RWPE2 (cell line): ENCODE measurements at regions not wholly inside any gene's neighbourhood (a gene's known extent, or its start where the extent isn't known, plus 50 kb on each side); places are given as distances from the start of the nearest gene placed in this dataset.

Experiments
- ATAC-seq: fragments of 200-7000 bp; cut with Tn5 transposase; 3 replicates; pipeline ENCODE4 v1.9.1; 2021; ENCODE audit warnings: low read depth
- DNase-seq: peaks from one replicate; pipeline ENCODE4 v3.0.0-alpha.2; 2020; ENCODE audit warnings: low spot score
- H3K27ac ChIP-seq: fragments of 450-650 bp; 2 replicates; pipeline ENCODE4 v1.5.1; 2017; ENCODE audit warnings: mild to moderate bottlenecking; ENCODE audit not compliant: poor library complexity, severe bottlenecking
- H3K27me3 ChIP-seq: fragments of 250-450 bp; sonication (Bioruptor Pico); 2 replicates; pipeline ENCODE4 v1.5.1; 2021; ENCODE audit warnings: mild to moderate bottlenecking, moderate library complexity; ENCODE audit not compliant: insufficient read depth, poor library complexity, severe bottlenecking
- H3K36me3 ChIP-seq: fragments of 250-450 bp; sonication (Bioruptor Pico); 2 replicates; pipeline ENCODE4 v1.5.1; 2020; ENCODE audit warnings: low read depth, mild to moderate bottlenecking, moderate library complexity
- H3K4me1 ChIP-seq: fragments of 250-450 bp; sonication (Bioruptor Pico); 2 replicates; pipeline ENCODE4 v1.5.1; 2021; ENCODE audit warnings: mild to moderate bottlenecking, moderate library complexity; ENCODE audit not compliant: insufficient read depth, poor library complexity, severe bottlenecking
- H3K4me3 ChIP-seq: fragments of 250-450 bp; sonication (Bioruptor Pico); 2 replicates; pipeline ENCODE4 v1.5.1; 2021; ENCODE audit warnings: mild to moderate bottlenecking, moderate library complexity; ENCODE audit not compliant: severe bottlenecking
- H3K9me3 ChIP-seq: fragments of 250-450 bp; sonication (Bioruptor Pico); 2 replicates; pipeline ENCODE4 v1.5.1; 2021; ENCODE audit warnings: mild to moderate bottlenecking, moderate library complexity; ENCODE audit not compliant: severe bottlenecking
- CTCF ChIP-seq: fragments of 450-650 bp; IDR thresholded peaks from one replicate; pipeline ENCODE4 v1.5.1; 2017; ENCODE audit warnings: mild to moderate bottlenecking, moderate library complexity; ENCODE audit not compliant: poor library complexity, severe bottlenecking

- ATAC-seq (no peak), DNase-seq (no peak)
- H3K27ac ChIP-seq: no peak overlapping the region
- no peaks in the 10 kb centered on the region for H3K4me1 ChIP-seq
- no peaks in the 10 kb centered on the region for H3K27me3 ChIP-seq
- H3K9me3 ChIP-seq: no peaks in the 10 kb centered on the region
- TF ChIP-seq CTCF: no peak
- H3K4me3 ChIP-seq: no peak overlapping the region
- H3K36me3 ChIP-seq: no peaks in the 10 kb centered on the region
Measured at GRCh38 chr13:37418490-37418889, 180.1 kb downstream of the POSTN start.

- H3K36me3 ChIP-seq: no peaks in the 10 kb centered on the region
- H3K4me3 ChIP-seq: no peak overlapping the region
- H3K9me3 ChIP-seq: no peaks in the 10 kb centered on the region
- no peaks in the 10 kb centered on the region for H3K4me1 ChIP-seq
- DNase-seq (no peak), ATAC-seq (peak; percentile 33; the same call in 2 of the 3 replicates)
- H3K27me3 ChIP-seq: no peaks in the 10 kb centered on the region
- no peak for TF ChIP-seq CTCF
- no peak overlapping the region for H3K27ac ChIP-seq
Measured at GRCh38 chr13:37417060-37417441, 181.5 kb downstream of the POSTN start.

- Histone ChIP-seq H3K27me3 (no peaks in the 10 kb centered on the region), H3K27ac (no peak overlapping the region), H3K4me3 (no peak overlapping the region), H3K36me3 (no peaks in the 10 kb centered on the region), H3K4me1 (no peaks in the 10 kb centered on the region), H3K9me3 (no peaks in the 10 kb centered on the region)
- DNase-seq (no peak), ATAC-seq (no peak)
- TF ChIP-seq CTCF: no peak
Measured at GRCh38 chr13:37416291-37417059, 182.1 kb downstream of the POSTN start.

- Histone ChIP-seq H3K36me3 (no peaks in the 10 kb centered on the region), H3K27ac (no peak overlapping the region), H3K27me3 (no peaks in the 10 kb centered on the region), H3K4me1 (peaks cover 6% of the 10 kb centered on the region), H3K4me3 (no peak overlapping the region), H3K9me3 (no peaks in the 10 kb centered on the region)
- DNase-seq (no peak), ATAC-seq (no peak)
- no peak for TF ChIP-seq CTCF
Measured at GRCh38 chr13:37413161-37413560, 185.4 kb downstream of the POSTN start.

- DNase-seq (no peak), ATAC-seq (no peak)
- TF ChIP-seq CTCF: no peak
Measured at GRCh38 chr13:37412241-37412921, 186.2 kb downstream of the POSTN start.

More at GRCh38 chr13:37412241-37412921, 186.2 kb downstream of the POSTN start:
- Histone ChIP-seq H3K36me3 (no peaks in the 10 kb centered on the region), H3K27me3 (no peaks in the 10 kb centered on the region), H3K27ac (no peak overlapping the region), H3K4me3 (no peak overlapping the region), H3K4me1 (peaks cover 6% of the 10 kb centered on the region), H3K9me3 (no peaks in the 10 kb centered on the region)
